ENCODE measurements at regions not wholly inside any gene's neighbourhood (a gene's known extent, or its start where the extent isn't known, plus 50 kb on each side); places are given as distances from the start of the nearest gene placed in this dataset.
"Not testable (repeated sequence)": the region's sequence is repeated elsewhere in the genome, so short reads cannot be mapped to it uniquely, and the experiment has no call there.

DNA sequence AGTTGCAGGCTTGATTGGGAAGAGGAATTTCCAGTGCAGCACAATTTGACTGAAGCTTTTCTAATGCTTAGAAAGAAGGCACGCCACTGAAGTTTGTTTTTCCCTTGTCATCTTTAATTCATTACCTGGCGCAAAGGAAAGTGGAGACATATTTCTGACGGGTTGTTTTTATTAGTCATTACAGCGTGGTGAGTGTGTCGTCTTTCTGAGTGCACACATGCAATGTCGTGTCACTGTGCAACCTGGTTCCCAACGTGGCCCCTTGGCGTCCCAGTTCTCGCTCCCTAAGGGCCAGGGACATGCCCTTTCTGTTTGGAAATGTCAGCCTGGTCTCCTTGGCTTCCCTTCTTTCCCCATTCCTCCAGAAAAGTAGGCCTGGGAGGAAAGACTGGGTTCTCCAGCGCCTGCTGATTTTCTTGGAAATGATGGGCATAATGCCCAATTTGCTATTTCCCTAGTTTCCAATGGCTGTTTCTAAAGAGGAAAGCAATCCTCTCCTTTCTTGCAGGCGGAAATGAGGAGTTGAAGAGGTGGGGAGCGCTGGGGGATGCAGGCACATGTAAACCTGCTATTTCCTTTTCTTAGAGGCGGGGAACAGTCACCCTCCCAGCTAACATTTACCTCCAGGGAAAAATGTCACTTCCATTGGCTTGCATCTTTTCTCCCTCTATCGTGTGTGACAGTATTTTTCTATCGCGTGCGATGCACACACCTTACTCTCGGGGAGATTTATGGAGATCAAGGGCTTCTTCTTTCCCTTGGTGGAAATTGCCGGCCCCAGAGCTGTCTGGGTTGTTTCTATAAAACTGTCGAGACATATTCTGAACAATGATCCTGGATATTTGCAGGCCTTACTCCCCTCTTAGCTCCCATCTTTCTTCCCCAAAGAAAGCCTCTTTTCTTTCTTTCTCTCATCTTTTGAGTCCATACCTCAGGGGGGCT, 249.8 kb downstream of the ARHGAP12 start:
- no peak for TF ChIP-seq ARNT (IDR thresholded peaks at IDR 0.05)
- no peak for TF ChIP-seq ZNF384 (IDR thresholded peaks at IDR 0.05)
- ChIA-PET CTCF (no interaction called here), POLR2A (no interaction called here)
- DNase-seq (ENCODE audit: extremely low spot score), result no peak

DNA sequence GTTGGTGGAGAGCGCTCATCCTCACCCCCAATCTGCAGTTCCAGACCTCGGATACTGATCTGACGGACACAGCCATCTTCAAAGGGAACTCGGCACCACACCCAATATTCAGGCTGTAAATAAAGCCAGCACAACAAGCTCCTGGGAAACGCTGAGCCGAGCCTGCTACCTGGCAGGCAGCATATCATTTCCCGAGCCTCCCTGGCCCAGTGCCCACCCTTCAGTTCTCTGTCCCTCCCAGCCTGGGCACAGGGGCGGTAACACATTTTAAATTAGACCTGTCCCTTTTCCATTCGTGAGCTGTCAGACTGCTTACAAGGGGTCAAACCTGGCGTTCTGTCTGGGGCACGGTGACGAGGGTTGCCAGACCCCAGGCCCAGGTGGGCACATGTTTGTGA, 250.5 kb downstream of the ARHGAP12 start:
- no peak for TF ChIP-seq ARNT (IDR thresholded peaks at IDR 0.05)
- no peak for TF ChIP-seq FOXA1 (IDR thresholded peaks at IDR 0.05)
- TF ChIP-seq SUZ12 (IDR thresholded peaks at IDR 0.05), result no peak
- TF ChIP-seq NFRKB (IDR thresholded peaks at IDR 0.05), result no peak
- TF ChIP-seq FOXM1 (IDR thresholded peaks at IDR 0.05; ENCODE audit: borderline replicate concordance), result no peak
- TF ChIP-seq, protein P1, sequence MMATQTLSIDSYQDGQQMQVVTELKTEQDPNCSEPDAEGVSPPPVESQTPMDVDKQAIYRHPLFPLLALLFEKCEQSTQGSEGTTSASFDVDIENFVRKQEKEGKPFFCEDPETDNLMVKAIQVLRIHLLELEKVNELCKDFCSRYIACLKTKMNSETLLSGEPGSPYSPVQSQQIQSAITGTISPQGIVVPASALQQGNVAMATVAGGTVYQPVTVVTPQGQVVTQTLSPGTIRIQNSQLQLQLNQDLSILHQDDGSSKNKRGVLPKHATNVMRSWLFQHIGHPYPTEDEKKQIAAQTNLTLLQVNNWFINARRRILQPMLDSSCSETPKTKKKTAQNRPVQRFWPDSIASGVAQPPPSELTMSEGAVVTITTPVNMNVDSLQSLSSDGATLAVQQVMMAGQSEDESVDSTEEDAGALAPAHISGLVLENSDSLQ (IDR thresholded peaks at IDR 0.05), result no peak
- TF ChIP-seq ZNF384 (IDR thresholded peaks at IDR 0.05), result no peak
- no peak for TF ChIP-seq TARDBP (IDR thresholded peaks at IDR 0.05)
- TF ChIP-seq CTBP1 (IDR thresholded peaks at IDR 0.05; ENCODE audit: borderline replicate concordance), result no peak
- TF ChIP-seq ELF4 (IDR thresholded peaks at IDR 0.05), result no peak
- DNase-seq (ENCODE audit: extremely low spot score), result no peak
- CTCF ChIA-PET, result no interaction called here
- POLR2A ChIA-PET, result no interaction called here

DNA sequence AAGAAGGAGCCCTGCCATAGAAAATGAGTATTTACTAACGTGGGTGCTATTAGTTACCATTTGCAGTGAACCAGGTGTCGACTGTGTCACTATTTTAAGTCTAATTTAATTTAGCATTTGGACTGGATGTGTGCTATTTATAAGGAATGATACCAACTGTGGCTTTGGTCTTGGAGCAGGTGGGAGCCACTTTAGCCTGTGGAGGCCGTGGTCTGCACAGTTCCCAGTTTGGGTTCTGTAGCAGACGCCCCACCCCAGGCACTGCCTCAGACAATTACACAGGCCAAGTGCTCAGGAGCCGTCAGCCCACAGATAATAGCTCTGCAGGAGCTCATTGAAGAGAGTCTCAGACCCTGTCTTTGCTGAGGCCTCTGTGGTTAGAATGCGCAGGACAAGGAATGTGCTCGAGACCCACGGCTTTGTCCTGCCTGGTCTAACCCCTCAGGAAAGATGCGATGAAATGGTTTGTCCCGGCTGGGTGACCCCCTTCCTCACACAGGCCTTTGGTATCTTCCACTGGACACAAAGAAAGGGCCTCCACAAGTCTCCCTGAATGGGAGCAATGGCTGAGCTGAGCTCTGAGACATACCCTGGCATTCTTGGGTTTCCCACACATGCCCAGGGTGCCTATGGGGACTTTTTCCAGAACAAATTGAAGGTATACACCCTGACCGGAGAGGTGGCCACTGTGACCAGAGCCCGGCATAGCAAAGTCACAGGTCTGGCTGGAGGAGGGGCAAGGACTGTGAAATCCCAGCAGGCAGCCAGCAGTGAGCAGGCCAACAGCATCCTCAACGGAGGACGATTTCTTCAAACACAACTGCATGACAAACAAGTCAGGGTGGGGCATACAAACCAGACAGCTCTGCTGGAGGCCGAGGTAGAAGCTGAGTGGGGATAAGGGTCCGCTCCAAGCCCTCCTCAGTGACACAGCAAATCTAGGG, 251.2 kb downstream of the ARHGAP12 start:
- no peak for DNase-seq (ENCODE audit: extremely low spot score)
- ChIA-PET CTCF (no interaction called here), POLR2A (no interaction called here)
- no peak for TF ChIP-seq ELF4 (IDR thresholded peaks at IDR 0.05)
- no peak for TF ChIP-seq SUZ12 (IDR thresholded peaks at IDR 0.05)
- TF ChIP-seq FOXA1 (IDR thresholded peaks at IDR 0.05), result no peak

DNA sequence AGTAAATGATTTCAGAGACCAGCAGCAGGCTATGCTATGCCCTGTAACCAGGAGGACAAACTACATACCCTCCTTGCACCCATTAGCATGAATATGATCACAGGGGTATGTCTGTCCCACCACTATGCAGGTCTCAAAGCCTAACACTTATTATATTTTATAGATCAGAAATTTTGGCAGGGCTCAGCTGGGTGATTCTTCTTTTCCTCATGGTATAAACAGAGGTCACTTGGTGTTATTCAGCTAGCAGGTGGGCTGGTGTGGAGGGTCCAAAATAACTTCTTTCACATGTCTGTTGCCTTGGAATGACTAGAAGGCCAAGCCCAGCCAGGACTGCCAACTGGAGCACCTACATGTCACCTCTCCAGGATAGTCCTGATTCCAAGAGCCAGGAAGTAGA, 252.9 kb downstream of the ARHGAP12 start:
- CTCF ChIA-PET, result no interaction called here
- no peak for TF ChIP-seq L3MBTL2 (conservative IDR thresholded peaks at IDR 0.05)
- TF ChIP-seq FOXK2 (IDR thresholded peaks at IDR 0.05), result no peak
- no peak for TF ChIP-seq BHLHE40 (IDR thresholded peaks at IDR 0.05; ENCODE audit: borderline replicate concordance)
- no peak for TF ChIP-seq HDGF (IDR thresholded peaks at IDR 0.05; ENCODE audit: borderline replicate concordance)

DNA sequence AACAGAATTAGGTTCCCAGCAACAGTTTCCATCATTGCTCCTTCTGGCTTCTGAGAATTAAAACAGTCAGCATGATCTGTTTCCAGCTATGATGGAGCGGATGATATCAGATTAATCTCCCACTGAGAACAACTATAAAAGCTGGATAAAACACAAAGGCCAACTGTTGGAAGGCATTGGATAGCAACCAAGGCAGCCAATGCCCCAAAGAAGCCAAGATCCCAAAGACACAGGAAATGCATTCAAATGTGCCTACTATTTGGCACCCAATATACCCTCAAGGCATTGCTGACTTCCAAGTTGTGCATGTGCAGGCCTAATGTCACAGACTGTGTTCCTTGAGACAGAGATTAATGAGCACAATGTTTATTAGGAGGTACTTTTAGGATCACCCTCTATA, 259.3 kb downstream of the ARHGAP12 start:
- ChIA-PET CTCF (no interaction called here), POLR2A (no interaction called here)
- DNase-seq (ENCODE audit: extremely low spot score), result no peak
- no peak for TF ChIP-seq ELF4 (IDR thresholded peaks at IDR 0.05)
- no peak for TF ChIP-seq CTBP1 (IDR thresholded peaks at IDR 0.05; ENCODE audit: borderline replicate concordance)
- TF ChIP-seq TARDBP (IDR thresholded peaks at IDR 0.05), result no peak
- TF ChIP-seq, protein P1 (IDR thresholded peaks at IDR 0.05), result no peak
- TF ChIP-seq LEF1 (IDR thresholded peaks at IDR 0.05; ENCODE audit: borderline replicate concordance), result no peak
- no peak for TF ChIP-seq FOXK2 (IDR thresholded peaks at IDR 0.05)
- TF ChIP-seq HDGF (IDR thresholded peaks at IDR 0.05; ENCODE audit: borderline replicate concordance), result no peak
- TF ChIP-seq SUZ12 (IDR thresholded peaks at IDR 0.05), result no peak
- no peak for TF ChIP-seq ARNT (IDR thresholded peaks at IDR 0.05)
- no peak for TF ChIP-seq ZNF384 (IDR thresholded peaks at IDR 0.05)
- no peak for TF ChIP-seq SP1 (IDR thresholded peaks at IDR 0.05)

More for the DNA sequence above, 252.9 kb downstream of the ARHGAP12 start:
- POLR2A ChIA-PET, result no interaction called here
- no peak for DNase-seq (ENCODE audit: extremely low spot score)

DNA sequence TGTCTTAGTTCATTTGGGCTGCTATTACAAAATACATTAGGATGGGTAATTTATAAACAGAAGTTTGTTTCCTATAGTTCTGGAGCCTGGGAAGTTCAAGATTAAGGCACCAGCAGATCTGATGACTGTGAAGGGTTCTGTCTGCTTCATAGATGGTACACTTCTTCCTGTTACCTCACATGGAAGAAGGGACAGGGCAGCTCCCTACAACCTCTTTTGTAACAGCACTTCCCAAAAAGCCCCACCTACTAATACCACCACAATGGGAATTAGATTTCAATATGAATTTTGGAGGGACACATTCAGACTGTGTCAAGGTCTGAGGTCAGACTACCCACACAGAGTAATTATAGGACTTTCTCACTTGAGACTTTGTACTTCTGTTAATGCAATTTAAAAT, 260.3 kb downstream of the ARHGAP12 start:
- ChIA-PET POLR2A (no interaction called here), CTCF (no interaction called here)
- TF ChIP-seq FOXA1 (IDR thresholded peaks at IDR 0.05), result no peak
- no peak for TF ChIP-seq CTBP1 (IDR thresholded peaks at IDR 0.05; ENCODE audit: borderline replicate concordance)
- no peak for TF ChIP-seq NFRKB (IDR thresholded peaks at IDR 0.05)
- DNase-seq (ENCODE audit: extremely low spot score), result no peak

DNA sequence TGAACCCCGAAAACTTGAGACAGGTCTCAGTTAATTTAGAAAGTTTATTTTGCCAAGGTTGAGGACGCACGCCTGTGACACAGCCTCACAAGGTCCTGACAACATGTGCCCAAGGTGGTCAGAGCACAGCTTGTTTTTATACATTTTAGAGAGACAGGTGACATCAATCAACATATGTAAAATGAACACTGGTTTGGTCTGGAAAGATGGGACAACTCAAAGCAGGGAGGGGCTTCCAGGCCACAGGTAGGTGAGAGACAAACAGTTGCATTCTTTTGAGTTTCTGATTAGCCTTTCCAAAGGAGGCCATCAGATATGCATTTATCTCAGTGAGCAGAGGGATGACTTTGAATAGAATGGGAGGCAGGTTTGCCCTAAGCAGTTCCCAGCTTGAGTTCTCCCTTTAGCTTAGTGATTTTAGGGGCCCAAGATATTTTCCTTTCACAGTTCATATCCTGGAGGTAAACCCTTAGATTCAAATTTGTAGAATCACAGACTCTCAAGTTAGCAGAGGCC, 262.8 kb downstream of the ARHGAP12 start:
- POLR2A ChIA-PET; CTCF ChIA-PET; DNase-seq (ENCODE audit: extremely low spot score): not testable (repeated sequence)

DNA sequence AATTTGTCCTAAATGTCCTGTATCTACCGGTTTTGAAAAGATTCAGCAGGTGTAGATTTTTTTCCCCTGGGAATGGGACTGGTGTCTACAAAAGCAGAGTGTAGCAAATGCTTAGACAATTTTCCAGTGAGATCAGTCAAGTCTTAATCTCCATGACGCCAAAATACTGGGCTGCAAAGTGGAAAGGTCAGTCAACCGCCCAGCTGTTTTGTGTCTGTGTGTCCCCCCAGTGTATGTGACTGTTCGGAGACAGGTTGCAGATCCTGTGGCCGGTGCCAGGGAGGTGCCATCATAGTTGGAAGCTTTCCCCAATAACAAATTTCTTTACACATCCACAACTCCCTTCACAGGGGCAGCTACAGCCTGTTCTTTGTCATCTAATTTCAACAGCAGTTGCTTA, 263.8 kb downstream of the ARHGAP12 start:
- ChIA-PET POLR2A (no interaction called here), CTCF (no interaction called here)
- no peak for TF ChIP-seq BHLHE40 (IDR thresholded peaks at IDR 0.05; ENCODE audit: borderline replicate concordance)
- TF ChIP-seq LEF1 (IDR thresholded peaks at IDR 0.05; ENCODE audit: borderline replicate concordance), result no peak
- no peak for TF ChIP-seq L3MBTL2 (conservative IDR thresholded peaks at IDR 0.05)
- no peak for TF ChIP-seq FOXM1 (IDR thresholded peaks at IDR 0.05; ENCODE audit: borderline replicate concordance)
- TF ChIP-seq HDGF (IDR thresholded peaks at IDR 0.05; ENCODE audit: borderline replicate concordance), result no peak
- TF ChIP-seq ZNF384 (IDR thresholded peaks at IDR 0.05), result no peak
- no peak for TF ChIP-seq ARNT (IDR thresholded peaks at IDR 0.05)
- TF ChIP-seq, protein P1 (IDR thresholded peaks at IDR 0.05), result no peak
- TF ChIP-seq SUZ12 (IDR thresholded peaks at IDR 0.05), result no peak
- TF ChIP-seq FOXA1 (IDR thresholded peaks at IDR 0.05), result no peak
- no peak for TF ChIP-seq CTBP1 (IDR thresholded peaks at IDR 0.05; ENCODE audit: borderline replicate concordance)
- no peak for DNase-seq (ENCODE audit: extremely low spot score)

DNA sequence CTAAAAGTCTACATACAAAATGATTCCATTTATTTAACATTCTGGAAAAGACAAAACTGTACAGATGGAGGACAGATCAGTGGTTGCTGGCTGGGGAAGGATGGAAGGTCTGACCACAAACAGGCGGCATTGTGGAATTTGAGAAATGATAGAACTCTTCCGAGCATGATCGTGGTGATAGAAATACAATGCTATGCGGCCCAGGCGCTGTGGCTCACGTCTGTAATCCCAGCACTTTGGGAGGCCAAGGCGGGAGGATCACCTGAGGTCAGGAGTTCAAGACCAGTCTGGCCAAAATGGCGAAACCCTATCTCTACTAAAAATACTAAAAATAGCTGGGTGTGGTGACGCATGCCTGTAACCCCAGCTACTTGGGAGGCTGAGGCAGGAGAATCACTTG, 264.6 kb downstream of the ARHGAP12 start:
- CTCF ChIA-PET; POLR2A ChIA-PET; DNase-seq (ENCODE audit: extremely low spot score): not testable (repeated sequence)
